Mesothelial cell of epicardium (in vitro differentiated cells): ENCODE measurements at regions not wholly inside any gene's neighbourhood (a gene's known extent, or its start where the extent isn't known, plus 50 kb on each side); places are given as distances from the start of the nearest gene placed in this dataset.

Experiments used
- DNase-seq, 2 experiments: peaks; one replicate each; pipeline ENCODE4 v3.0.0; 2021; ENCODE audit warnings: low spot score in 2 of 2; ENCODE audit not compliant: unreplicated experiment in 2 of 2
- H3K27ac Mint-ChIP-seq: 2 replicates; pipeline ENCODE4 v1.8.0; 2021; ENCODE audit warnings: mixed read lengths
- H3K27me3 Mint-ChIP-seq: 2 replicates; pipeline ENCODE4 v1.8.0; 2021; ENCODE audit warnings: low read depth, mixed read lengths
- H3K36me3 Mint-ChIP-seq: 2 replicates; pipeline ENCODE4 v1.8.0; 2021; ENCODE audit warnings: mixed read lengths
- H3K4me1 Mint-ChIP-seq: 2 replicates; pipeline ENCODE4 v1.8.0; 2021; ENCODE audit warnings: mixed read lengths
- H3K4me3 Mint-ChIP-seq: 2 replicates; pipeline ENCODE4 v1.8.0; 2021; ENCODE audit warnings: mild to moderate bottlenecking, moderate library complexity, mixed read lengths
- H3K9me3 Mint-ChIP-seq: 2 replicates; pipeline ENCODE4 v1.8.0; 2021; ENCODE audit warnings: mixed read lengths
- TF ChIP-seq, protein P1 (sequence below): fragments of 200-600 bp; sonication (generic); IDR thresholded peaks from one replicate; pipeline ENCODE4 v1.5.0; 2021; ENCODE audit warnings: antibody characterized with exemption; ENCODE audit not compliant: unreplicated experiment

DNA sequence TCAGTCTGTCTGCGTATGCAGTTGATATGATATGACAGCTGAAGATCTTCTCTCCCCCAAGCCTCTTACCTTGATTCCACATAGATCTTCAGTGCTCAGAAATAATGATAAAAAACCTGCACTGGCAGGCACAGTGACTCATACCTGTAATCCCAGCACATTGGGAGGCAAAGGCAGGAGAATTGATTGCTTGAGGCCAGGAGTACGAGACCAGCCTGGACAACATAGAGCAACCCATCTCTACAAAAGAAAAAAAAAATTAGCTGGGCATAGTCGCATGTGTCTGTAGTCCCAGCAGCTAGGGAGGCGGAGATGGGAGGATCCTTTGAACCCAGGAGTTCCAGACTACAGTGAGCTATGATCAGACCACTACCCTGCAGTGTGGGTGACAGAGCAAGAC lies 551.0 kb upstream of the MIR17HG start:
- no peaks in the 10 kb centered on the region for H3K36me3 Mint-ChIP-seq
- no peaks in the 10 kb centered on the region for H3K9me3 Mint-ChIP-seq
- H3K4me1 Mint-ChIP-seq: peaks cover 18% of the 10 kb centered on the region
- DNase-seq: no peak
- no peaks in the 10 kb centered on the region for H3K27me3 Mint-ChIP-seq
- H3K27ac Mint-ChIP-seq: no peak overlapping the region
- TF ChIP-seq, protein P1, sequence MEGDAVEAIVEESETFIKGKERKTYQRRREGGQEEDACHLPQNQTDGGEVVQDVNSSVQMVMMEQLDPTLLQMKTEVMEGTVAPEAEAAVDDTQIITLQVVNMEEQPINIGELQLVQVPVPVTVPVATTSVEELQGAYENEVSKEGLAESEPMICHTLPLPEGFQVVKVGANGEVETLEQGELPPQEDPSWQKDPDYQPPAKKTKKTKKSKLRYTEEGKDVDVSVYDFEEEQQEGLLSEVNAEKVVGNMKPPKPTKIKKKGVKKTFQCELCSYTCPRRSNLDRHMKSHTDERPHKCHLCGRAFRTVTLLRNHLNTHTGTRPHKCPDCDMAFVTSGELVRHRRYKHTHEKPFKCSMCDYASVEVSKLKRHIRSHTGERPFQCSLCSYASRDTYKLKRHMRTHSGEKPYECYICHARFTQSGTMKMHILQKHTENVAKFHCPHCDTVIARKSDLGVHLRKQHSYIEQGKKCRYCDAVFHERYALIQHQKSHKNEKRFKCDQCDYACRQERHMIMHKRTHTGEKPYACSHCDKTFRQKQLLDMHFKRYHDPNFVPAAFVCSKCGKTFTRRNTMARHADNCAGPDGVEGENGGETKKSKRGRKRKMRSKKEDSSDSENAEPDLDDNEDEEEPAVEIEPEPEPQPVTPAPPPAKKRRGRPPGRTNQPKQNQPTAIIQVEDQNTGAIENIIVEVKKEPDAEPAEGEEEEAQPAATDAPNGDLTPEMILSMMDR: no peak
- no peak overlapping the region for H3K4me3 Mint-ChIP-seq

DNA sequence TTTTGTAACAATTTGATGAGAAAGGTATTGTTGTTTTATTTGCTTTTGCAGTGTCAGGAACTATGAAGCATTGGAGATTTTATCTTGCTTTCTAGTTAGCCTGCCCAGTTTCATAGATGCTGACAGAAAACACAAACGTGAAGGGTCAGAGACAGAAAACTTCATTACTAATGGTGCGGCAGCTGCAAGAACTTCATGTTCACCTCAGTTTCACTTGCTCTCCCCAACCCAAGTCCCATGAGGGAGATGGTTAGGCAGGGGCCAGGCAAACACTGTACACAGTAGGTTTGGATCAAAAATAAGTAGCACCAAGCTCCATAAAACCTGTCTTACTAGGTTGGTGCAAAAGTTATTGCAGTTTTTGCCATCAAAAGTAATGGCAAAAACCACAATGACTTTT lies 550.2 kb upstream of the MIR17HG start:
- H3K4me3 Mint-ChIP-seq: no peak overlapping the region
- no peaks in the 10 kb centered on the region for H3K36me3 Mint-ChIP-seq
- H3K27ac Mint-ChIP-seq: no peak overlapping the region
- no peaks in the 10 kb centered on the region for H3K9me3 Mint-ChIP-seq
- peaks cover 18% of the 10 kb centered on the region for H3K4me1 Mint-ChIP-seq
- H3K27me3 Mint-ChIP-seq: no peaks in the 10 kb centered on the region
- TF ChIP-seq, protein P1: no peak
- DNase-seq: no peak

DNA sequence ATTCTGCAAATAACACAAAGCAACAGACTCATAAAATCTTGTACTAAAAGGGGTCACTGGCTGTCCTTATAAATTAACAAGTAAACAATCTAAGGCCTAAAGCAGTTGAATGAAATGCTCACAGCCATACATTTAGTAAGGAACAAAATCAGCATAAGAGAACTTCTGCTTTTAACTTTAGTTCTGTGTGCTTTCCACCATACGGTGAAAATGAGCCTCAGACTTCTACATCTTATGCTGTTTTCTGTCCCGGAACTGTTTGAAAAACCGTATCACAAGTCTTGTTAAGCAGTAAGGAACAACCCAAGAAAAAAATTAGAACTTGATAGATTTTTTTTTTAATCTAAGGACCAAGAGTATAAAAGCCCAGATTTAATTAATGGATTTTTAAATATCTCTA lies 549.1 kb upstream of the MIR17HG start:
- H3K9me3 Mint-ChIP-seq: no peaks in the 10 kb centered on the region
- no peak overlapping the region for H3K27ac Mint-ChIP-seq
- peaks cover 18% of the 10 kb centered on the region for H3K4me1 Mint-ChIP-seq
- DNase-seq: no peak
- H3K36me3 Mint-ChIP-seq: no peaks in the 10 kb centered on the region
- H3K27me3 Mint-ChIP-seq: no peaks in the 10 kb centered on the region
- H3K4me3 Mint-ChIP-seq: no peak overlapping the region
- TF ChIP-seq, protein P1: no peak

DNA sequence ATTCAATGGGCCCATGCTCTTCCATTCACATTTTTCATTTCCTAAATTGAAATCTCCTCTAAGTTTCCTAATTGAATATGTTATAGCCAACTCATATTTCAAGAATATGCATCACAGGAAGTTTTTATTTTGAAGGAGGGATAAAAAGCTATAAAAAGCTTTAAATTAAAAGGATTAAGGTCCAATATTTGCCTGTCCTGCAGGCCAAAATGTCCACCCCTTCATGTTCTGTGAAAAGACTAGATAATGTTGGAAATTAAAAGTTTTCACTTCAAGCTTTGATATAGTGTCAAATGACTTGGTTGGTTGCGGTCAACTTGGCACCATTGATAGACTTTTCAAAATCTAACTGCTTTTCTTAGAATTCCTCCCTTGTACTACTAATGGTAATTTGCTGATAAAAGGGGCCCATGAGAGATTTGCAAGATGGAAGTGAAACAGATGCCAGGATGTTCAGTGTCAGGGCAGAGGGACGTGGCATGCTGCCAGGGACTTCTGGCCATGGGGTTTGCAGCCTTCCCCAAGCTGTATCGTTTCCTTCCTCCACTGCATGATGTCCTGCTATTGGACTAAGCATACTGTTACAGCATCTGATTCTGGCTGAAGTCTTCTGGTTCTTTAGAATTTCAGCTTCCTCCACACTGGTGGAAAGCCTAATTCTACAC lies 547.3 kb upstream of the MIR17HG start:
- no peak overlapping the region for H3K27ac Mint-ChIP-seq
- DNase-seq: peak in 1 of 2 experiments; percentile 41
- H3K27me3 Mint-ChIP-seq: no peaks in the 10 kb centered on the region
- H3K4me1 Mint-ChIP-seq: peaks cover 18% of the 10 kb centered on the region
- no peaks in the 10 kb centered on the region for H3K9me3 Mint-ChIP-seq
- no peak overlapping the region for H3K4me3 Mint-ChIP-seq
- H3K36me3 Mint-ChIP-seq: no peaks in the 10 kb centered on the region
- TF ChIP-seq, protein P1: no peak

DNA sequence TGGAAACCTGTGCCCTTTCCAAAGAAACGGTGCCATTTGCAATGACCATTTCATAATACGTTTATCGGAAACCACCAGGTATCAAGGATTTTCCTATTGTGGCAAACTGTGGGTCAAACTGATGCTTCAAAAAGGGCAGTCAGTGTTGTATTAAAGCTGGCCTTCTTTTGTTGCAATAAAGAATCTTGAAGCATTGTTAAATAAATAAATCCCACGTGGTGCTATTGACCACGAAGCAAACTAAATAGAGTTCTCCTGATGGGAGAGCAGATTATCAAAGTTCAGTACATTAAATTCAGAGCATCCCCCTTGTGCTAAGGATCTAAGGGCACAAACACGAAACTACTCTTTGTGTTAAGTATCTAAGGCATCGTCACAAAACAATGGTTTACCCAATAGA lies 545.9 kb upstream of the MIR17HG start:
- DNase-seq: no peak
- H3K27me3 Mint-ChIP-seq: no peaks in the 10 kb centered on the region
- H3K4me1 Mint-ChIP-seq: peaks cover 16% of the 10 kb centered on the region
- TF ChIP-seq, protein P1: no peak
- H3K4me3 Mint-ChIP-seq: no peak overlapping the region
- no peak overlapping the region for H3K27ac Mint-ChIP-seq
- no peaks in the 10 kb centered on the region for H3K36me3 Mint-ChIP-seq
- H3K9me3 Mint-ChIP-seq: no peaks in the 10 kb centered on the region

DNA sequence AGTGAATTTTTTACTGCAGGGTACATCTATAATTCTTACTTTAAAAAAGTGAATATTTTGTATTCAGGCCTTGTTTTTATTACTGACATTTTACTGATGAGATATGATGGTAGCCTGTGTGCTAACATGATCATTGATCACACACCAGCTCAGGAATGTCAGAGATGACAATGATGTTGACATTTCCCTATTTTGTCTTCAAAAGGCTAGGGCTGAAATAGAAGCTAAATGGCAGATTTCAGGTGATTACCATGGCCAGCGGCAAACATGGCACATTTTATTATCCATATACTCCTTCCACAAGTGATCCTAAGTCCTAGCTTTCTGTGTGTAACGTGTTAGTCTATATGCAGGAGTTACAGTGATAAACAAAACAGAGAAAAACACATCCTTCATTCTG lies 544.3 kb upstream of the MIR17HG start:
- Mint-ChIP-seq H3K9me3 (no peaks in the 10 kb centered on the region), H3K27ac (no peak overlapping the region), H3K36me3 (no peaks in the 10 kb centered on the region), H3K27me3 (no peaks in the 10 kb centered on the region), H3K4me1 (peaks cover 8% of the 10 kb centered on the region), H3K4me3 (no peak overlapping the region)
- no peak for DNase-seq
- TF ChIP-seq, protein P1: no peak
